CD14-positive monocyte (primary cell): ENCODE measurements at regions not wholly inside any gene's neighbourhood (a gene's known extent, or its start where the extent isn't known, plus 50 kb on each side); places are given as distances from the start of the nearest gene placed in this dataset.

Experiments
- DNase-seq, 3 donors: peaks; one replicate each; pipeline ENCODE4 v3.0.0-alpha.2; 2011 to 2022
- H2AFZ ChIP-seq: 2 replicates; pipeline ENCODE4 v1.6.0; 2012; ENCODE audit warnings: mild to moderate bottlenecking, low read depth, low read length, inconsistent platforms; ENCODE audit not compliant: insufficient read depth, poor library complexity, severe bottlenecking
- H3K27ac ChIP-seq, 2 donors: 1 replicate in 1 of 2; 2 replicates in 1 of 2; pipeline ENCODE4 v1.5.1; 2012 to 2013; ENCODE audit warnings: low read length in 2 of 2, control low read depth in 1 of 2, inconsistent platforms in 1 of 2, low read depth in 1 of 2, mild to moderate bottlenecking in 1 of 2
- H3K27me3 ChIP-seq, 2 donors: one replicate each; pipeline versions ENCODE4 v1.6.0 to v1.6.1; 2011 to 2013; ENCODE audit warnings: low read length in 2 of 2; ENCODE audit not compliant: control insufficient read depth in 2 of 2, insufficient read depth in 2 of 2
- H3K36me3 ChIP-seq, 2 donors: replicated peaks in 1 of 2; 1 replicate in 1 of 2; 2 replicates in 1 of 2; pipeline versions ENCODE4 v1.5.1 to v1.6.1; 2012 to 2013; ENCODE audit warnings: low read length in 2 of 2, control low read depth in 1 of 2, inconsistent platforms in 1 of 2, mild to moderate bottlenecking in 1 of 2; ENCODE audit not compliant: insufficient read depth in 2 of 2, control insufficient read depth in 1 of 2
- H3K4me1 ChIP-seq, 2 donors: 1 replicate in 1 of 2; 2 replicates in 1 of 2; pipeline versions ENCODE4 v1.5.1 to v1.6.1; 2012 to 2013; ENCODE audit warnings: low read length in 2 of 2, control low read depth in 1 of 2, inconsistent platforms in 1 of 2, mild to moderate bottlenecking in 1 of 2, moderate library complexity in 1 of 2; ENCODE audit not compliant: insufficient read depth in 2 of 2, control insufficient read depth in 1 of 2
- H3K4me2 ChIP-seq: replicated peaks from 2 replicates; pipeline ENCODE3; 2012; ENCODE audit warnings: low read length, moderate library complexity, mild to moderate bottlenecking; ENCODE audit not compliant: poor library complexity, severe bottlenecking; ENCODE audit errors: extremely low read depth
- H3K4me3 ChIP-seq, 3 experiments: fragments of 200-600 bp in 1 of 3; sonication (generic) in 1 of 3; replicated peaks in 1 of 3; 1 replicate in 2 of 3; 2 replicates in 1 of 3; pipeline ENCODE4 v1.5.1; 2011 to 2013; ENCODE audit warnings: low read length in 3 of 3, mild to moderate bottlenecking in 3 of 3, control low read depth in 2 of 3, low read depth in 2 of 3, inconsistent platforms in 1 of 3, moderate library complexity in 1 of 3
- H3K79me2 ChIP-seq: 2 replicates; pipeline ENCODE4 v1.6.0; 2012; ENCODE audit warnings: mild to moderate bottlenecking, control low read depth, inconsistent platforms, low read length, moderate library complexity; ENCODE audit not compliant: insufficient read depth
- H3K9ac ChIP-seq: 2 replicates; pipeline ENCODE4 v1.6.0; 2017; ENCODE audit warnings: low read length, mild to moderate bottlenecking; ENCODE audit not compliant: insufficient read depth, poor library complexity, severe bottlenecking
- H3K9me3 ChIP-seq, 2 donors: replicated peaks in 1 of 2; 1 replicate in 1 of 2; 2 replicates in 1 of 2; pipeline versions ENCODE4 v1.5.1 to v1.6.1; 2012 to 2013; ENCODE audit warnings: low read length in 2 of 2, control low read depth in 1 of 2; ENCODE audit not compliant: control insufficient read depth in 1 of 2, insufficient read depth in 1 of 2
- H4K20me1 ChIP-seq: 2 replicates; pipeline ENCODE4 v1.6.0; 2012; ENCODE audit warnings: mild to moderate bottlenecking, low read length, control low read depth, moderate library complexity; ENCODE audit not compliant: insufficient read depth
- H3K27ac Mint-ChIP-seq, 7 donors: one replicate each; pipeline ENCODE4 v1.8.0; 2020; ENCODE audit warnings: mild to moderate bottlenecking in 7 of 7, mixed read lengths in 7 of 7, moderate library complexity in 6 of 7, inconsistent platforms in 2 of 7
- H3K27me3 Mint-ChIP-seq, 3 donors: one replicate each; pipeline ENCODE4 v1.8.0; 2021 to 2022; ENCODE audit warnings: low read depth in 3 of 3, mild to moderate bottlenecking in 3 of 3, mixed read lengths in 3 of 3, moderate library complexity in 3 of 3, inconsistent platforms in 1 of 3
- H3K36me3 Mint-ChIP-seq, 2 donors: one replicate each; pipeline ENCODE4 v1.8.0; 2020; ENCODE audit warnings: mixed read lengths in 2 of 2, inconsistent platforms in 1 of 2, mild to moderate bottlenecking in 1 of 2
- H3K4me1 Mint-ChIP-seq: one replicate; pipeline ENCODE4 v1.8.0; 2020; ENCODE audit warnings: mild to moderate bottlenecking, mixed read lengths
- H3K4me3 Mint-ChIP-seq, 2 donors: one replicate each; pipeline ENCODE4 v1.8.0; 2020; ENCODE audit warnings: mild to moderate bottlenecking in 2 of 2, mixed read lengths in 2 of 2, moderate library complexity in 1 of 2
- H3K9me3 Mint-ChIP-seq, 7 donors: one replicate each; pipeline ENCODE4 v1.8.0; 2020 to 2022; ENCODE audit warnings: mixed read lengths in 7 of 7, mild to moderate bottlenecking in 6 of 7, moderate library complexity in 6 of 7, inconsistent platforms in 2 of 7
- CTCF ChIP-seq: fragments of 200-600 bp; IDR thresholded peaks from one replicate; pipeline ENCODE4 v1.8.0; 2022; ENCODE audit warnings: antibody characterized with exemption, mild to moderate bottlenecking
- WGBS: methylation state at CpG from one replicate; pipeline ENCODE4 v1.1.5; 2013; ENCODE audit warnings: missing lambda C conversion rate; ENCODE audit not compliant: insufficient coverage; 5-methylcytosine and 5-hydroxymethylcytosine counted together
- intact Hi-C, 2 donors: fragments of 100-400 bp; cut with micrococcal nuclease; formaldehyde crosslinking; loops; one replicate each; pipeline versions ENCODE4 v1.15.0 to v1.15.1; 2023

GRCh38 chr6:112595841-112596240 lies 248.7 kb downstream of the RFPL4B start:
- no peak for TF ChIP-seq CTCF
- H3K36me3 Mint-ChIP-seq = no peaks in the 10 kb centered on the region
- H4K20me1 ChIP-seq = no peaks in the 10 kb centered on the region
- no peak overlapping the region for H3K9ac ChIP-seq
- no peaks in the 10 kb centered on the region for H3K27me3 ChIP-seq
- intact Hi-C loops = no loop called here
- H3K4me1 Mint-ChIP-seq = no peaks in the 10 kb centered on the region
- H3K4me2 ChIP-seq = no peak overlapping the region
- H3K79me2 ChIP-seq = no peaks in the 10 kb centered on the region
- H3K9me3 ChIP-seq = peaks cover 2 to 6% of the 10 kb centered on the region in 2 donors
- no CpG with 5 or more reads among the region's 2 CpGs for WGBS
- H3K4me3 ChIP-seq = no peak overlapping the region
- no peak for DNase-seq
- no peaks in the 10 kb centered on the region for H3K27me3 Mint-ChIP-seq
- H3K9me3 Mint-ChIP-seq = peaks cover 0 to 16% (median 4%) of the 10 kb centered on the region in 7 donors
- H3K4me1 ChIP-seq = no peaks in the 10 kb centered on the region
- no peak overlapping the region for H3K27ac ChIP-seq
- H2AFZ ChIP-seq = no peak overlapping the region
- H3K36me3 ChIP-seq = no peaks in the 10 kb centered on the region
- H3K27ac Mint-ChIP-seq = no peak overlapping the region
- no peak overlapping the region for H3K4me3 Mint-ChIP-seq

- H3K27ac Mint-ChIP-seq = no peak overlapping the region
- Histone ChIP-seq H3K36me3 (no peaks in the 10 kb centered on the region), H3K9me3 (peaks cover 14 to 18% of the 10 kb centered on the region in 2 donors), H3K27me3 (no peaks in the 10 kb centered on the region), H3K4me1 (no peaks in the 10 kb centered on the region), H3K9ac (no peak overlapping the region), H3K27ac (no peak overlapping the region), H3K4me3 (no peak overlapping the region), H2AFZ (no peak overlapping the region), H3K79me2 (no peaks in the 10 kb centered on the region), H4K20me1 (no peaks in the 10 kb centered on the region), H3K4me2 (no peak overlapping the region)
- TF ChIP-seq CTCF = no peak
- DNase-seq = no peak
- no peaks in the 10 kb centered on the region for H3K4me1 Mint-ChIP-seq
- peaks cover 0 to 22% (median 6%) of the 10 kb centered on the region in 7 donors for H3K9me3 Mint-ChIP-seq
- H3K4me3 Mint-ChIP-seq = no peak overlapping the region
- intact Hi-C loops = no loop called here
- H3K27me3 Mint-ChIP-seq = peaks cover 0 to 2% (median 0%) of the 10 kb centered on the region in 3 donors
- WGBS = no CpG with 5 or more reads among the region's 1 CpG
- H3K36me3 Mint-ChIP-seq = no peaks in the 10 kb centered on the region
Observed at GRCh38 chr6:112597176-112597575, 250.0 kb downstream of the RFPL4B start.
